ENCODE measurements at regions not wholly inside any gene's neighbourhood (a gene's known extent, or its start where the extent isn't known, plus 50 kb on each side); places are given as distances from the start of the nearest gene placed in this dataset.
"Not testable (repeated sequence)": the region's sequence is repeated elsewhere in the genome, so short reads cannot be mapped to it uniquely, and the experiment has no call there.

DNA sequence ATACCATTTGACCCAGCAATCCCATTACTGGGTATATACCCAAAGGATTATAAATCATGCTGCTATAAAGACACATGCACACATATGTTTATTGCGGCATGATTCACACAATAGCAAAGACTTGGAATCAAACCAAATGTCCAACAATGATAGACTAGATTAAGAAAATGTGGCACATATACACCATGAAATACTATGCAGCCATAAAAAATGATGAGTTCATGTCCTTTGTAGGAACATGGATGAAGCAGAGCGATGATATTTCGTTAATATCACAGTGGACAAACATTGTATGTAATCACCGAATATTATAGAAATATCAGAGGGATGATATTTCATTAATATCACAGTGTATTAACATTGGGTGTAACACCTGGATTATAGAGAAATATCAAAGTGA lies 64.9 kb upstream of the CNIH3 start:
- TF ChIP-seq, protein P1, sequence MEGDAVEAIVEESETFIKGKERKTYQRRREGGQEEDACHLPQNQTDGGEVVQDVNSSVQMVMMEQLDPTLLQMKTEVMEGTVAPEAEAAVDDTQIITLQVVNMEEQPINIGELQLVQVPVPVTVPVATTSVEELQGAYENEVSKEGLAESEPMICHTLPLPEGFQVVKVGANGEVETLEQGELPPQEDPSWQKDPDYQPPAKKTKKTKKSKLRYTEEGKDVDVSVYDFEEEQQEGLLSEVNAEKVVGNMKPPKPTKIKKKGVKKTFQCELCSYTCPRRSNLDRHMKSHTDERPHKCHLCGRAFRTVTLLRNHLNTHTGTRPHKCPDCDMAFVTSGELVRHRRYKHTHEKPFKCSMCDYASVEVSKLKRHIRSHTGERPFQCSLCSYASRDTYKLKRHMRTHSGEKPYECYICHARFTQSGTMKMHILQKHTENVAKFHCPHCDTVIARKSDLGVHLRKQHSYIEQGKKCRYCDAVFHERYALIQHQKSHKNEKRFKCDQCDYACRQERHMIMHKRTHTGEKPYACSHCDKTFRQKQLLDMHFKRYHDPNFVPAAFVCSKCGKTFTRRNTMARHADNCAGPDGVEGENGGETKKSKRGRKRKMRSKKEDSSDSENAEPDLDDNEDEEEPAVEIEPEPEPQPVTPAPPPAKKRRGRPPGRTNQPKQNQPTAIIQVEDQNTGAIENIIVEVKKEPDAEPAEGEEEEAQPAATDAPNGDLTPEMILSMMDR (conservative IDR thresholded peaks at IDR 0.05; ENCODE audit: low read depth, low read length) = not testable (repeated sequence)
- TF ChIP-seq EZH2 (IDR thresholded peaks at IDR 0.05; ENCODE audit: low read length, unreplicated experiment); EZH2phosphoT487 (IDR thresholded peaks at IDR 0.05; ENCODE audit: borderline replicate concordance, low read length): not testable (repeated sequence)

Measured in PC-3 (cell line).